Spinal cord (tissue), 9 donors: ENCODE measurements at regions not wholly inside any gene's neighbourhood (a gene's known extent, or its start where the extent isn't known, plus 50 kb on each side); places are given as distances from the start of the nearest gene placed in this dataset.

Experiments used
- DNase-seq, 6 donors: peaks; one replicate each; pipeline versions ENCODE4 v3.0.0 to v3.0.0-alpha.2; 2013 to 2015; ENCODE audit warnings: low spot score in 6 of 6, low read depth in 4 of 6
- H3K27ac ChIP-seq: one replicate; pipeline ENCODE4 v1.5.1; 2013; ENCODE audit warnings: low read depth, low read length, control low read depth
- H3K27me3 ChIP-seq: one replicate; pipeline ENCODE4 v1.6.1; 2013; ENCODE audit warnings: low read length; ENCODE audit not compliant: control insufficient read depth, insufficient read depth
- H3K36me3 ChIP-seq: one replicate; pipeline ENCODE4 v1.6.1; 2013; ENCODE audit warnings: low read length; ENCODE audit not compliant: control insufficient read depth, insufficient read depth
- H3K4me1 ChIP-seq: one replicate; pipeline ENCODE4 v1.6.1; 2013; ENCODE audit warnings: low read length; ENCODE audit not compliant: control insufficient read depth, insufficient read depth
- H3K4me3 ChIP-seq: one replicate; pipeline ENCODE4 v1.5.1; 2013; ENCODE audit warnings: low read depth, low read length, control low read depth
- H3K9me3 ChIP-seq: one replicate; pipeline ENCODE4 v1.6.1; 2013; ENCODE audit warnings: low read length; ENCODE audit not compliant: control insufficient read depth, insufficient read depth
- WGBS: methylation state at CpG from one replicate; pipeline ENCODE4 v1.1.5; 2013; ENCODE audit warnings: missing lambda C conversion rate; ENCODE audit not compliant: insufficient coverage; 5-methylcytosine and 5-hydroxymethylcytosine counted together
- donor health status: healthy.

DNA sequence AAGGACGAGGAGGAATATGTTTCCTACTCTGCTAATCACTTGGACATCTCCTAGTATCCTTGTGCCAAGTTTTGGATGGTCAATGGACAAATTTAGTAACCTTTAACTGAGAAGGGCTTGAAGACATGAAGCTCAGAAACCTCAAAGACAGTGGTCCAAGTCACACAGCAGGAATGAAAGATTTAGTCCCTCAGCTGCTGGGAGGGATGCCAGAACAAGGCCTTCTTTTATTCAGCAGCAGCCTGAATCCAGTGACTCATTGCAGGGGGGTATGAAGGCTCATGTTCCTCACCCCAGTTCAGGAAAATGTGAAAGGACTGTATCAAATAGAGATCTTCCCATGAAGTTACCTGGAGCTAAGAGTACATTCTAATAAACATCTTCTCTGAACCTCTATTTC is 214.9 kb upstream of the UGT8 start:
- H3K4me1 ChIP-seq = no peaks in the 10 kb centered on the region
- no peaks in the 10 kb centered on the region for H3K9me3 ChIP-seq
- no peak overlapping the region for H3K27ac ChIP-seq
- H3K27me3 ChIP-seq = no peaks in the 10 kb centered on the region
- H3K4me3 ChIP-seq = no peak overlapping the region
- DNase-seq = peak in 1 of 6 donors; percentile 30
- WGBS = no CpG with 5 or more reads among the region's 1 CpG
- no peaks in the 10 kb centered on the region for H3K36me3 ChIP-seq

- H3K4me1 ChIP-seq = no peaks in the 10 kb centered on the region
- DNase-seq = peak in 4 of 6 donors; percentile 19 to 87 (median 46)
- WGBS = no CpG with 5 or more reads among the region's 4 CpGs
These were observed 214.0 kb upstream of the UGT8 start for GRCh38 chr4:114384629-114385028.

GRCh38 chr4:114385195-114385985 is 213.2 kb upstream of the UGT8 start:
- no peak overlapping the region for H3K4me3 ChIP-seq
- no peaks in the 10 kb centered on the region for H3K9me3 ChIP-seq
- WGBS = 87% methylated on average over 4 of the region's 9 CpGs
- no peak overlapping the region for H3K27ac ChIP-seq
- H3K27me3 ChIP-seq = no peaks in the 10 kb centered on the region
- no peak for DNase-seq
- no peaks in the 10 kb centered on the region for H3K36me3 ChIP-seq
- H3K4me1 ChIP-seq = no peaks in the 10 kb centered on the region

More at GRCh38 chr4:114384629-114385028, 214.0 kb upstream of the UGT8 start:
- Histone ChIP-seq H3K27ac (no peak overlapping the region), H3K27me3 (no peaks in the 10 kb centered on the region), H3K9me3 (no peaks in the 10 kb centered on the region), H3K36me3 (no peaks in the 10 kb centered on the region), H3K4me3 (no peak overlapping the region)

DNA sequence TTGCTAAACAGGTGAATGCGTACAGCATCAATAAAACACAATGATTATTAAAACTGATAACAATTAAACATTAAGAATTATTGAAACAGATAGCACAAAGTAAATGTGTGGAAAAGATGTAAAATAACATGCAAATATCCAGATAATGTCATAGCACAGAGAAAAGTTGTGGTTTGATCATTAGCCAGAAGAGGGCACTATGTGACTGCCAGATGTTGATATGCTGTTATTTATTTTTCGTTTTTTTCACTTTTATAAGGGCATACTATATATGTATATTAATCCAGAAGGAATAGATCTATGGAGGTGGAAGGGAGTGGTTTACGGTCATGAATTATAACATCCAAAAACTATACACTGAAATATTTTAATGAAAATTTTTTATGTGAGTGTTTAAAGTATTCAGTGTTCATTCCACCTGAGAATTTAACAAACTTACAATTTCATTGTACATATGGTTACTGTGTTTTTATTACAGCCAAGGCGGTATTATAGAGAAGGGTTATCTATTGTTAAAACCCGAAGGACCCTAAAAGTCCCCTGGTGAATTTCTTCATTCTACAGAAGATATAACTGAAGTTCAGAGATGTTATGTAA is 211.9 kb upstream of the UGT8 start:
- Histone ChIP-seq H3K9me3 (no peaks in the 10 kb centered on the region), H3K27ac (no peak overlapping the region), H3K36me3 (no peaks in the 10 kb centered on the region), H3K27me3 (no peaks in the 10 kb centered on the region), H3K4me1 (no peaks in the 10 kb centered on the region), H3K4me3 (no peak overlapping the region)
- peak in 5 of 6 donors; percentile 20 to 84 (median 35) for DNase-seq
- no CpG with 5 or more reads among the region's 5 CpGs for WGBS

GRCh38 chr4:114389070-114389685 is 209.4 kb upstream of the UGT8 start:
- DNase-seq = no peak
- WGBS = 74% methylated on average over 9 of the region's 9 CpGs
- no peaks in the 10 kb centered on the region for H3K9me3 ChIP-seq
- no peak overlapping the region for H3K27ac ChIP-seq
- H3K36me3 ChIP-seq = no peaks in the 10 kb centered on the region
- H3K4me3 ChIP-seq = no peak overlapping the region
- H3K27me3 ChIP-seq = no peaks in the 10 kb centered on the region
- no peaks in the 10 kb centered on the region for H3K4me1 ChIP-seq

DNA sequence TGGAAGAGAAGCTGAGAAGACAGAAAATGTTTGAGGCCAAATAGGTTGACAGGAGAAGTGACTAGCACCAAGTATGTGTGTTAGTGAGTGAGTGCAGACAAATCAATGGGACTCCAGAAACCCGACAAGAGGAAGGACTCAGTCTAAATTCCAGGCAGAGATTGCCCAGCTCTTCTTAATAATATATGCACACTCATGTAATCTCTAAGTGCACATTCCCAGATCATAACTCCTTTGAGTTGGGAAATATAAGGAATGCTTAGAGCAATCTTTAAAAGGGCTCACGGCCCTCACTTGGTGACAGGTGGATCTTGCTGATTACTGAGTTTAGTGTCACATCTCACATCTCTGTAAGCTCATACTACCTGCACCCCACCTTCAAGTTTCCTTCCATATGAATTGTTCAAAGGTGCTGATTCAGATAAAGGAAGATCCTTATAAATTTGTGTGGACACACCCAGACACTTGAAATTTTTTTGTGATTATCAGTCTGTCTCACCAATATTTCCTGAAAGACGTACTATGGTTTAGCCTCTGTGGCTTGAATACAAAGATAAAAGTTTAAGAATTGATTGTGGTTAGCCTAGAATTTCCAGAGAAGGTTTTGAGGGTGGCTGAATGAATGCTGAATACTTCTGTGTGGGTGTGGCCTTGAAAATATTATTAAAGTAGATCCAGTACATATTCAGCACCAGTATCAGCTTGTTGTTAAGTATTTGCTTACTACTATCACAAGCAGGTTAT is 205.1 kb upstream of the UGT8 start:
- no peaks in the 10 kb centered on the region for H3K9me3 ChIP-seq
- no peaks in the 10 kb centered on the region for H3K27me3 ChIP-seq
- H3K36me3 ChIP-seq = no peaks in the 10 kb centered on the region
- no peak overlapping the region for H3K4me3 ChIP-seq
- WGBS = no CpG with 5 or more reads among the region's 3 CpGs
- no peak overlapping the region for H3K27ac ChIP-seq
- DNase-seq = no peak
- H3K4me1 ChIP-seq = no peaks in the 10 kb centered on the region

- Histone ChIP-seq H3K36me3 (no peaks in the 10 kb centered on the region), H3K27me3 (no peaks in the 10 kb centered on the region), H3K27ac (no peak overlapping the region), H3K4me3 (no peak overlapping the region), H3K4me1 (no peaks in the 10 kb centered on the region), H3K9me3 (no peaks in the 10 kb centered on the region)
- WGBS = no CpG with 5 or more reads among the region's 2 CpGs
- no peak for DNase-seq
These were observed 201.8 kb upstream of the UGT8 start for GRCh38 chr4:114396808-114397207.

GRCh38 chr4:114398410-114398809 is 200.2 kb upstream of the UGT8 start:
- no peak overlapping the region for H3K4me3 ChIP-seq
- DNase-seq = no peak
- H3K4me1 ChIP-seq = no peaks in the 10 kb centered on the region
- H3K9me3 ChIP-seq = no peaks in the 10 kb centered on the region
- H3K27me3 ChIP-seq = no peaks in the 10 kb centered on the region
- no peaks in the 10 kb centered on the region for H3K36me3 ChIP-seq
- H3K27ac ChIP-seq = no peak overlapping the region

DNA sequence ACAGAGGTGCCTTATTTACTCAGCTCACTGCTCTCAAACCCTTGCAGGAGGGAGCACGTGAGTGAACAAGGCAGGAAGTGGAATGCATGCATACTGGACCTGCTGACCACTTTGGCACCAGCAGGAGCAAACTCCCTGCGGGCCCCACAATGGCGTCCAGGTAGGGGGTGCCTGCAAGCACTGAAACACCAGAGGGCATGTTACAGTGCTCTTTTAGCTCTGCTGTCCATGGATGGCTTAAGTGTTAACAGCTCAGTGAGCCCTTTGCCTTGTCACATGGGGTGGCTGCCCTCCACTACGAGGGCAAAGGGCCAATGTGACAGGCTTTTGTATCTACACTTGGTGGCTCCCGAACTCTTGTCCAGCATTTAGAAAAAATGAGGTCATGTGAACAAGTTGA is 199.5 kb upstream of the UGT8 start:
- no peak for DNase-seq
- no peak overlapping the region for H3K27ac ChIP-seq
- 12% methylated on average over 5 of the region's 5 CpGs for WGBS

More for the DNA sequence above, 199.5 kb upstream of the UGT8 start:
- Histone ChIP-seq H3K4me1 (no peaks in the 10 kb centered on the region), H3K27me3 (no peaks in the 10 kb centered on the region), H3K36me3 (no peaks in the 10 kb centered on the region), H3K4me3 (no peak overlapping the region), H3K9me3 (no peaks in the 10 kb centered on the region)
